Right ventricle myocardium inferior (tissue), 1 donor: ENCODE measurements at regions not wholly inside any gene's neighbourhood (a gene's known extent, or its start where the extent isn't known, plus 50 kb on each side); places are given as distances from the start of the nearest gene placed in this dataset.
"Not testable (repeated sequence)": the region's sequence is repeated elsewhere in the genome, so short reads cannot be mapped to it uniquely, and the experiment has no call there.

Experiments used
- ATAC-seq: fragments of 200-7000 bp; cut with Tn5 transposase; one replicate; pipeline ENCODE4 v1.9.1; 2020; ENCODE audit warnings: mild to moderate bottlenecking, moderate library complexity
- DNase-seq: peaks from one replicate; pipeline ENCODE4 v3.0.0; 2021; ENCODE audit errors: missing footprints
- intact Hi-C: fragments of 100-400 bp; cut with DNase I; formaldehyde crosslinking; loops from one replicate; pipeline ENCODE4 v1.11.0; 2022
- donor health status: DM: no; HTN: yes; CAD: no; lungs with severe emphysema.

GRCh38 chr7:24152356-24152755 is 131.6 kb upstream of the NPY start:
- intact Hi-C loops = no loop called here
- no peak for DNase-seq

DNA sequence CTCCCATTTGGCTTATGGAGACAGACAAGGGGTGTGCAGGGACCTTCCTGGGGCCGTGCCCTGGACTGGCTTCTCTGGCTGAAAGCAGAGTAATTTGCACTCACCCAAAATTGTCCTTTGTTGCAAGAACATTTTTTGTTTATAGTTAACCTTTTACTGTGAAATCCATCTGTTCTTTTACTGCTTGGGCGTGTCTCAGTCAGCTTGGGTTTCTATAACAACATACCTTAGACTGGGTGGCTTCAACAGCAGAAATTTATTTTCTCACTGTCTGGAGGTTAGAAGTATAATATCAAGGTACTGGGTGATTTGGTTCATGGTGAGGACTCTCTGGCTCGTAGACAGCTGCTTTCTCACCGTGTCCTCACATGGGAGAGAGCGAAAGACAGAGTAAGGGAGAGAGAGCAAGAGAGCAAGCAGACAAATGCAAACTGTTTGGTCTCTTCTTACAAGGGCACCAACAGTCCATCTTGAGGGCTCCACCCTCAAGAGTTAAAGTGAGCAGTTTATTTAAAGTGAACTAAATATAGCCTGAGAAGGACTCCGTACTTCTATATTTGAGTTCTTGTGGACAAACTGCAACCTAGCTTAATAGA is 131.0 kb upstream of the NPY start:
- ATAC-seq (no peak), DNase-seq (no peak)
- intact Hi-C loops = no loop called here

More at GRCh38 chr7:24152356-24152755, 131.6 kb upstream of the NPY start:
- ATAC-seq = no peak

GRCh38 chr7:24157666-24158065 is 126.3 kb upstream of the NPY start:
- intact Hi-C loops = no loop called here
- DNase-seq = no peak

GRCh38 chr7:24158975-24159374 is 125.0 kb upstream of the NPY start:
- DNase-seq = no peak
- intact Hi-C loops = no loop called here
- ATAC-seq = no peak

More at GRCh38 chr7:24157666-24158065, 126.3 kb upstream of the NPY start:
- ATAC-seq = no peak

DNA sequence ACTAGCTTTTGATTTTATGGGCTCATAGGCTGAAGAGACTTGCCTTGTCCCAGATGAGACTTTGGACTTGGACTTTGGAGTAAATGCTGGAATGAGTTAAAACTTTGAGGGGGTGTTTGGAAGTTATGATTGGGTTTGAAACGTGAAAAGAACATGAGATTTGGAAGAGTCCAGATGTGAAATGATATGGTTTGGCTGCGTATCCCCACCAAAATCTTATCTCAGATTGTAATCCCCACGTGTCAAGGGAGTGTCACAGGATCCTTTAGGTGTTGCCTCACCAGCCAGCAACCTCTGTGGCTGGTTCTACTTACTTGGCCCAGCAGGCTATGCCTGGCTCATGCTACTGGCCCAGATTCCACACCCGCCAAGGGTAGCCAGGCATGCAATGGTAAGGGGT is 119.6 kb upstream of the NPY start:
- ATAC-seq (no peak), DNase-seq (no peak)
- intact Hi-C loops = no loop called here

GRCh38 chr7:24169077-24169624 is 114.8 kb upstream of the NPY start:
- ATAC-seq (no peak), DNase-seq (no peak)
- intact Hi-C loops = no loop called here

DNA sequence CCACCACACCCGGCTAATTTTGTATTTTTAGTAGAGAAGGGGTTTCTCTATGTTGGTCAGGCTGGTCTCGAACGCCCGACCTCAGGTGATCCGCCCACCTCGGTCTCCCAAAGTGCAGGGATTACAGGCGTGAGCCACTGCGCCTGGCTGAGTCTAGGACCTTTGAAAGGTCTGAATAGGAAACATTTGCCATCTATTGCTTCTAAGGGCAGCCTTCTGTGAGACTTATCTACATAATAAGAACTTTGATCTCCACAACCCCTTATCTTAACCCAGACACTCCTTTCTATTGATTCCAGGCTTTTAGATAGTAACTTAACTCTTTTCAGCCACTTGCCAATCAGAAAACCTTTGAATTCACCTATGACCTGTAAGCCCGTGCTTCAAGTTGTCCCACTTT is 112.0 kb upstream of the NPY start:
- DNase-seq, ATAC-seq, intact Hi-C loops: not testable (repeated sequence)

DNA sequence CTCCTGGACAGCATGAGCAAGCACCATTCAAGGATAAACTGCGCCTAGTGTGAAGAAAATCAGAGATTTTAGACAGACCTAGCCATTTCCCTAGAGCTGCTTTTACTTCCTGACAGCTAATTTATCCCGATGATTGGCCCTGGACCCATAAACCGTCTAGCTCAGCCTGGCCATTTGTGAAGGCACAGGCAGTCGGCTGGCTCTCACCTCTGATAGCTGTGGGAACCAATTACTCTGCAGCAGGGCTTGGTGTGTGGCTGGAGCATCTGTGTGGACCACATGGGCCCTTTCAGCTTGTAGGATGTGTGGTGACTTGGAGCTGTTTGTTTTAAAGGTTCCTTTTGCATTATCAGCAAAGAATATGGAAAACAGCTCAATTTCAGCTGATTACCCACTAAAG is 111.1 kb upstream of the NPY start:
- intact Hi-C loops = no loop called here
- ATAC-seq = no peak
- DNase-seq = no peak

- ATAC-seq (no peak), DNase-seq (no peak)
- intact Hi-C loops = no loop called here
These were observed 108.4 kb upstream of the NPY start for GRCh38 chr7:24175603-24176002.

DNA sequence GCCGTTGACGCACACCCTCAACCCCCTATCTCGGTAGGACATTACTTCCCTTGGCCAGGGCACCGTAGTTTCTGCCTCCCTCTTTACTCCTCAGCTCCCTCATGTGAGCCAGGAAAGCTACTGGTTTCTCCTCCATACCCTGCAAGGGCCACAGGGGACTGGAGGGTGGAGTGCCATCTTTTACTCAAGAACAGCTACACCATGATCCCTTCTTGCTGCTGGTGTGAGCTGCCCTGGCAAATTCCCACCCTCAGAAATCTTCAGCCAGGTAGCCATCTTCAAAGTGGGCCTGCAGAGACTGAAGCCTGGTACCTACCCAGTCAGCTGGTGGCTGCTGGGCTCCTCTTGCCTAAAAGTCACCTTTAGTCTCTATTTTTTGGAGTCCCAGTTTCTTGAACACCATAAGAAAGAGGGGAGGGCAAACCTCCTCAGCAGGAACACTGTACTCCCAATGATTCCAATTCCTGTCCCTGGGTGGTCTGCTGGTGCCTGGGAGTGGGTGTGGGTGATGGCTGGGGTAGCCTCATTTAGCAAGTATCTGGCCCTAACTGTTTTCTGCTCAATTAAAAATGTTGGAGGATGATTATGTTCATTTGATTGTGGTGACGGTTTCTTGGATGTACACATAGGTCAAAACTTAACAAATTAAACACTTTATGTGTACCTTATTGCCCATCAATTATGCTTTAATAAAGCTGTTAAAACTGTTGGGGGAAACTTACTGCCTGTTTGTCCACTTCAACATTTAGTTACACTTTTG is 105.0 kb upstream of the NPY start:
- intact Hi-C loops = no loop called here
- DNase-seq (no peak), ATAC-seq (no peak)

DNA sequence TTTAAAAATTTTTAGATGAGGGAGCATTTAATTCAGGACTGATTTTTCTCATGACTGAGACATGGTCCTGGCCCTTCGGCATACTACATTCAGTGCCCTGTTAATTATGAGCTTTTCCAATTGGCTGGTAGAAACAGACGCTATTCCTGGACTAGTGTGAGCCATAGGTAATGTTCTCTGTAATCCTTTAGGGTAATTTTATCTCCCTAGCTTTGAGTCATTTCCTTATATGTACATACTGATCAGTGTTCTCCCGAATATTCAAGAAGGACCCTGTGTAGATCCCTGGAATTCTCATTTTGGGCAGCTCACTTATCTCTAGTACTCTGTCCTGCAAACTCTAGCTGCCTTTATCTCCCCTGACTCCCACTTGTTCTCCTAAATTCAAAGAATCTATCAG is 92.6 kb upstream of the NPY start:
- no peak for ATAC-seq
- DNase-seq = no peak
- intact Hi-C loops = no loop called here

- intact Hi-C loops = no loop called here
- ATAC-seq (no peak), DNase-seq (no peak)
These were observed 91.9 kb upstream of the NPY start for GRCh38 chr7:24192053-24192452.

DNA sequence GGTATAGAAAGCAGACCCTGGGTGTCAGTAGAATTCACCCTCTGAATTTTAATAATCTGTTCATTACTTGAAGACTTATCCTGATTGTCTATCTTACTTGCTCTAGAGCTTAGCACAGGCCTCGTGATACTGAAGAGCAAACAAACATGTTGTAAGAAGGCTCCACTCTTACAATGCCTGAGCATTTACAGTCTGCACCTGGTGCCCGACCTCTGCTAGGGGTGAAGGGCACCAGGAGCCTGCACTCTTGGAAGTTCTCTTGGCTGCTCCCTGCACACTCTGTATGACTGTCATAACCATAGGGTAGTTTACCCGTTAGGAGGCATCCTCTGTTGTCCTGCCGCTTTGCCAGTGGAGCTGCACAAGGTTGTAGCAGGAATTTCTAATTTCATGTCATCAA is 91.3 kb upstream of the NPY start:
- intact Hi-C loops = no loop called here

GRCh38 chr7:24197852-24198251 is 86.1 kb upstream of the NPY start:
- ATAC-seq (no peak), DNase-seq (no peak)
- intact Hi-C loops = no loop called here

More for the DNA sequence above, 91.3 kb upstream of the NPY start:
- ATAC-seq = no peak
- DNase-seq = no peak

DNA sequence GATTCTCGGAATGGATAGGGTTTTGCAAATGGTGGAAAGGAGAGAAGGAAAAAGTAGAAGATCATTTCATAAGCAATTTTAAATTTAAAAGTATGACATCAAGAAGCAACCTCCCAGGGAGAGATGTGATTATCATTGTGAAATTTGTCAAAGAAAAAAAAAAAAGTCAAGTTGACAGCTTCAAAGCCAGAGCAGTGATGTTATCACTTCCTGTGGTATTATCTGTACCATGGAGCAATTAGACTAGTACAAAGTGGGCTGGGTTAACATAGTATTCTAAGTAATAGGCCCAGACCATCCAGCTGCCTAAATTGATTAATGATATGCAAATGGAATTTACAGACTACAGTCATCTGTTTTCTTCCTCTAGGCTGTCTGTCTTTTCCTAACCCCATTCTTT is 84.0 kb upstream of the NPY start:
- intact Hi-C loops = no loop called here
- ATAC-seq (no peak), DNase-seq (no peak)

- no peak for ATAC-seq
- intact Hi-C loops = no loop called here
- no peak for DNase-seq
These were observed 83.5 kb upstream of the NPY start for GRCh38 chr7:24200407-24200966.

- ATAC-seq = no peak
- intact Hi-C loops = no loop called here
- DNase-seq = no peak
These were observed 82.8 kb upstream of the NPY start for GRCh38 chr7:24201226-24201625.

DNA sequence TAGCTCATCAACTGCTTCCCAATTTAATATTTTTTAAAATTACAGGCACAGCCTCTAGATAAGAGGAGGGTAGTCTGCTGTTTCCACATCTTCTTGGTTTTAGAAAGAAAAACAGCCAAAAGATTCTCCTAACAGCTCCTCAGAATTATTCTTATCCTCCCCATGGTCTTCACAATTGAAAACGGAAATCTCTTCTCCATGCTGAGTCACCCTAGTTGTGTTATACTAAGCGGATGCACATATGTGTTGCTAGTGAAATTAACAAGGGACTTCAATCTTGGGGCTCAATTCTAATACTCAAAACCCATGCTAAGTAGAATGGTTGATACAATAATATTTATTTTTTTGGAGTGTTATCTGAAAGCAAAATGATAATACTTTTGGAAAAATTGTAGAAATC is 71.9 kb upstream of the NPY start:
- DNase-seq = no peak
- intact Hi-C loops = no loop called here
- ATAC-seq = no peak

- DNase-seq (no peak), ATAC-seq (no peak)
- intact Hi-C loops = no loop called here
These were observed 70.7 kb upstream of the NPY start for GRCh38 chr7:24213311-24213710.

DNA sequence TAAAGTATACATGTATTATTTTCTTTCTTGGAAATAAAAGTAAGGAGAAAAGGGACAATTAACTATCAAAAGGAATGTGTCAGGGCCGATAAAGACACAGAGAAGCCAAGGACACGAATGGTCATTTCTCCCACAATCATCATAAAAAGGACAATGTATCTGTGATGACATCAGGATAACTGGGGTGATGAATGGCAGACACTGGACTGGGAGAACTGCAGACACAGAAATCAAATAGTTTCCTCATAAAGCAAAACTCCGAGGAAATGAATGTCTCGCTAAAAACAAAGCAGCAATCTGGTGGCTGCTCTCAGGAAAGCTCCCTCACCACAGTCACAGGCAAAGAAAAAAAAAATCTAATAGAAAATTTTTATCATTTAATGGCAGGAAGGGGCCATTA is 69.3 kb upstream of the NPY start:
- DNase-seq (no peak), ATAC-seq (no peak)
- intact Hi-C loops = no loop called here
